ENCODE measurements at regions not wholly inside any gene's neighbourhood (a gene's known extent, or its start where the extent isn't known, plus 50 kb on each side); places are given as distances from the start of the nearest gene placed in this dataset.
"Not testable (repeated sequence)": the region's sequence is repeated elsewhere in the genome, so short reads cannot be mapped to it uniquely, and the experiment has no call there.

GRCh38 chr5:101783241-101784013 is 512.7 kb downstream of the SLCO4C1 start:
- Mint-ChIP-seq H3K36me3 (no peaks in the 10 kb centered on the region), H3K4me1 (no peaks in the 10 kb centered on the region), H3K4me3 (no peak overlapping the region), H3K9me3 (no peaks in the 10 kb centered on the region), H3K27me3 (no peaks in the 10 kb centered on the region), H3K27ac (no peak overlapping the region)

GRCh38 chr5:101782352-101783103 is 513.6 kb downstream of the SLCO4C1 start:
- Mint-ChIP-seq H3K4me1 (no peaks in the 10 kb centered on the region), H3K27me3 (no peaks in the 10 kb centered on the region)

GRCh38 chr5:101751105-101751504 is 545.0 kb downstream of the SLCO4C1 start:
- no peaks in the 10 kb centered on the region for H3K27me3 Mint-ChIP-seq

More at GRCh38 chr5:101782352-101783103, 513.6 kb downstream of the SLCO4C1 start:
- Mint-ChIP-seq H3K27ac (no peak overlapping the region), H3K4me3 (no peak overlapping the region), H3K9me3 (no peaks in the 10 kb centered on the region), H3K36me3 (no peaks in the 10 kb centered on the region)

GRCh38 chr5:101743000-101743399 is 553.1 kb downstream of the SLCO4C1 start:
- not testable (repeated sequence) for H3K4me3 Mint-ChIP-seq, H3K36me3 Mint-ChIP-seq, H3K27ac Mint-ChIP-seq, H3K9me3 Mint-ChIP-seq, H3K4me1 Mint-ChIP-seq, H3K27me3 Mint-ChIP-seq

More at GRCh38 chr5:101751105-101751504, 545.0 kb downstream of the SLCO4C1 start:
- H3K4me3 Mint-ChIP-seq, result no peak overlapping the region
- no peaks in the 10 kb centered on the region for H3K4me1 Mint-ChIP-seq
- H3K27ac Mint-ChIP-seq, result no peak overlapping the region
- no peaks in the 10 kb centered on the region for H3K36me3 Mint-ChIP-seq
- H3K9me3 Mint-ChIP-seq, result no peaks in the 10 kb centered on the region

- Mint-ChIP-seq H3K27me3 (no peaks in the 10 kb centered on the region), H3K4me3 (no peak overlapping the region), H3K9me3 (peaks cover 5% of the 10 kb centered on the region), H3K36me3 (no peaks in the 10 kb centered on the region), H3K4me1 (no peaks in the 10 kb centered on the region), H3K27ac (no peak overlapping the region)
Measured at GRCh38 chr5:101728933-101729332, 567.2 kb downstream of the SLCO4C1 start.

- no peaks in the 10 kb centered on the region for H3K36me3 Mint-ChIP-seq
- H3K27me3 Mint-ChIP-seq, result no peaks in the 10 kb centered on the region
- H3K4me1 Mint-ChIP-seq, result no peaks in the 10 kb centered on the region
- H3K27ac Mint-ChIP-seq, result no peak overlapping the region
- peaks cover 5% of the 10 kb centered on the region for H3K9me3 Mint-ChIP-seq
- H3K4me3 Mint-ChIP-seq, result no peak overlapping the region
Measured at GRCh38 chr5:101721543-101721942, 574.5 kb downstream of the SLCO4C1 start.

- H3K27ac Mint-ChIP-seq, result no peak overlapping the region
- peaks cover 5% of the 10 kb centered on the region for H3K9me3 Mint-ChIP-seq
- H3K36me3 Mint-ChIP-seq, result no peaks in the 10 kb centered on the region
- H3K4me1 Mint-ChIP-seq, result no peaks in the 10 kb centered on the region
- H3K4me3 Mint-ChIP-seq, result no peak overlapping the region
- H3K27me3 Mint-ChIP-seq, result no peaks in the 10 kb centered on the region
Measured at GRCh38 chr5:101720033-101720432, 576.1 kb downstream of the SLCO4C1 start.

- Mint-ChIP-seq H3K4me1 (no peaks in the 10 kb centered on the region), H3K27ac (no peak overlapping the region), H3K4me3 (no peak overlapping the region), H3K36me3 (no peaks in the 10 kb centered on the region), H3K27me3 (no peaks in the 10 kb centered on the region), H3K9me3 (peaks cover 5% of the 10 kb centered on the region)
Measured at GRCh38 chr5:101717721-101718120, 578.4 kb downstream of the SLCO4C1 start.

GRCh38 chr5:101716941-101717340 is 579.1 kb downstream of the SLCO4C1 start:
- Mint-ChIP-seq H3K27ac (no peak overlapping the region), H3K9me3 (no peaks in the 10 kb centered on the region), H3K36me3 (no peaks in the 10 kb centered on the region), H3K27me3 (no peaks in the 10 kb centered on the region), H3K4me3 (no peak overlapping the region), H3K4me1 (no peaks in the 10 kb centered on the region)

GRCh38 chr5:101715790-101716189 is 580.3 kb downstream of the SLCO4C1 start:
- not testable (repeated sequence) for H3K4me3 Mint-ChIP-seq, H3K4me1 Mint-ChIP-seq, H3K36me3 Mint-ChIP-seq, H3K27ac Mint-ChIP-seq, H3K9me3 Mint-ChIP-seq, H3K27me3 Mint-ChIP-seq

GRCh38 chr5:101689306-101689705 is 606.8 kb downstream of the SLCO4C1 start:
- no peak overlapping the region for H3K4me3 Mint-ChIP-seq
- no peaks in the 10 kb centered on the region for H3K36me3 Mint-ChIP-seq
- no peak overlapping the region for H3K27ac Mint-ChIP-seq
- no peaks in the 10 kb centered on the region for H3K27me3 Mint-ChIP-seq
- H3K4me1 Mint-ChIP-seq, result no peaks in the 10 kb centered on the region
- no peaks in the 10 kb centered on the region for H3K9me3 Mint-ChIP-seq

- no peak overlapping the region for H3K4me3 Mint-ChIP-seq
- no peaks in the 10 kb centered on the region for H3K9me3 Mint-ChIP-seq
- no peaks in the 10 kb centered on the region for H3K4me1 Mint-ChIP-seq
- H3K27me3 Mint-ChIP-seq, result no peaks in the 10 kb centered on the region
- H3K27ac Mint-ChIP-seq, result no peak overlapping the region
- no peaks in the 10 kb centered on the region for H3K36me3 Mint-ChIP-seq
Measured at GRCh38 chr5:101688156-101688555, 607.9 kb downstream of the SLCO4C1 start.

GRCh38 chr5:101687349-101687985 is 608.6 kb downstream of the SLCO4C1 start:
- no peaks in the 10 kb centered on the region for H3K9me3 Mint-ChIP-seq
- H3K4me3 Mint-ChIP-seq, result no peak overlapping the region
- no peaks in the 10 kb centered on the region for H3K4me1 Mint-ChIP-seq
- H3K36me3 Mint-ChIP-seq, result no peaks in the 10 kb centered on the region
- H3K27me3 Mint-ChIP-seq, result no peaks in the 10 kb centered on the region
- no peak overlapping the region for H3K27ac Mint-ChIP-seq

- H3K36me3 Mint-ChIP-seq, result no peaks in the 10 kb centered on the region
- H3K27ac Mint-ChIP-seq, result no peak overlapping the region
- H3K27me3 Mint-ChIP-seq, result no peaks in the 10 kb centered on the region
- no peaks in the 10 kb centered on the region for H3K4me1 Mint-ChIP-seq
- H3K4me3 Mint-ChIP-seq, result no peak overlapping the region
- no peaks in the 10 kb centered on the region for H3K9me3 Mint-ChIP-seq
Measured at GRCh38 chr5:101686536-101687157, 609.4 kb downstream of the SLCO4C1 start.

GRCh38 chr5:101679816-101680215 is 616.3 kb downstream of the SLCO4C1 start:
- Mint-ChIP-seq H3K27me3 (no peaks in the 10 kb centered on the region), H3K27ac (no peak overlapping the region), H3K36me3 (no peaks in the 10 kb centered on the region), H3K9me3 (no peaks in the 10 kb centered on the region), H3K4me1 (no peaks in the 10 kb centered on the region), H3K4me3 (no peak overlapping the region)
